ENCODE measurements at regions not wholly inside any gene's neighbourhood (a gene's known extent, or its start where the extent isn't known, plus 50 kb on each side); places are given as distances from the start of the nearest gene placed in this dataset.

GRCh38 chr2:180662941-180663471 is 317.4 kb upstream of the UBE2E3 start:
- DNase-seq (ENCODE audit: low spot score) (peak; percentile 7), FAIRE-seq (no peak)

- DNase-seq (ENCODE audit: low spot score) (no peak), FAIRE-seq (no peak)
These were observed 317.9 kb upstream of the UBE2E3 start for GRCh38 chr2:180662521-180662920.

- FAIRE-seq (no peak), DNase-seq (ENCODE audit: low spot score) (no peak)
These were observed 318.7 kb upstream of the UBE2E3 start for GRCh38 chr2:180661686-180662030.

- DNase-seq (ENCODE audit: low spot score) = no peak
- FAIRE-seq = no peak
These were observed 319.3 kb upstream of the UBE2E3 start for GRCh38 chr2:180660881-180661685.

- FAIRE-seq (no peak), DNase-seq (ENCODE audit: low spot score) (no peak)
These were observed 320.2 kb upstream of the UBE2E3 start for GRCh38 chr2:180660207-180660606.

GRCh38 chr2:180657054-180657453 is 323.4 kb upstream of the UBE2E3 start:
- FAIRE-seq (no peak), DNase-seq (ENCODE audit: low spot score) (peak; percentile 92)

- peak; percentile 95 for FAIRE-seq
- DNase-seq (ENCODE audit: low spot score) = peak; percentile 92
These were observed 324.0 kb upstream of the UBE2E3 start for GRCh38 chr2:180656455-180656847.

GRCh38 chr2:180655842-180656454 is 324.5 kb upstream of the UBE2E3 start:
- FAIRE-seq (no peak), DNase-seq (ENCODE audit: low spot score) (no peak)

GRCh38 chr2:180655393-180655792 is 325.0 kb upstream of the UBE2E3 start:
- DNase-seq (ENCODE audit: low spot score) (peak; percentile 72), FAIRE-seq (peak; percentile 69)

- no peak for FAIRE-seq
- DNase-seq (ENCODE audit: low spot score) = no peak
These were observed 326.9 kb upstream of the UBE2E3 start for GRCh38 chr2:180653481-180653880.

- FAIRE-seq = no peak
- DNase-seq (ENCODE audit: low spot score) = no peak
These were observed 327.6 kb upstream of the UBE2E3 start for GRCh38 chr2:180652794-180653193.

GRCh38 chr2:180651596-180651995 is 328.8 kb upstream of the UBE2E3 start:
- FAIRE-seq (no peak), DNase-seq (ENCODE audit: low spot score) (no peak)

- FAIRE-seq (no peak), DNase-seq (ENCODE audit: low spot score) (no peak)
These were observed 332.8 kb upstream of the UBE2E3 start for GRCh38 chr2:180647621-180648020.

- DNase-seq (ENCODE audit: low spot score) (no peak), FAIRE-seq (no peak)
These were observed 333.2 kb upstream of the UBE2E3 start for GRCh38 chr2:180647221-180647620.

GRCh38 chr2:180646756-180647155 is 333.6 kb upstream of the UBE2E3 start:
- FAIRE-seq = no peak

GRCh38 chr2:180644709-180645108 is 335.7 kb upstream of the UBE2E3 start:
- DNase-seq (ENCODE audit: low spot score) = peak; percentile 96

More at GRCh38 chr2:180646756-180647155, 333.6 kb upstream of the UBE2E3 start:
- no peak for DNase-seq (ENCODE audit: low spot score)

GRCh38 chr2:180630756-180631155 is 349.6 kb upstream of the UBE2E3 start:
- peak; percentile 28 for DNase-seq (ENCODE audit: low spot score)
- FAIRE-seq = no peak

More at GRCh38 chr2:180644709-180645108, 335.7 kb upstream of the UBE2E3 start:
- peak; percentile 99 for FAIRE-seq

GRCh38 chr2:180625006-180625844 is 355.2 kb upstream of the UBE2E3 start:
- peak; percentile 73 for FAIRE-seq

GRCh38 chr2:180621941-180622918 is 358.2 kb upstream of the UBE2E3 start:
- DNase-seq (ENCODE audit: low spot score) (peak; percentile 49), FAIRE-seq (no peak)

More at GRCh38 chr2:180625006-180625844, 355.2 kb upstream of the UBE2E3 start:
- peak; percentile 57 for DNase-seq (ENCODE audit: low spot score)

GRCh38 chr2:180621366-180621765 is 359.0 kb upstream of the UBE2E3 start:
- peak; percentile 90 for FAIRE-seq
- DNase-seq (ENCODE audit: low spot score) = no peak
